ENCODE measurements at regions not wholly inside any gene's neighbourhood (a gene's known extent, or its start where the extent isn't known, plus 50 kb on each side); places are given as distances from the start of the nearest gene placed in this dataset.

DNA sequence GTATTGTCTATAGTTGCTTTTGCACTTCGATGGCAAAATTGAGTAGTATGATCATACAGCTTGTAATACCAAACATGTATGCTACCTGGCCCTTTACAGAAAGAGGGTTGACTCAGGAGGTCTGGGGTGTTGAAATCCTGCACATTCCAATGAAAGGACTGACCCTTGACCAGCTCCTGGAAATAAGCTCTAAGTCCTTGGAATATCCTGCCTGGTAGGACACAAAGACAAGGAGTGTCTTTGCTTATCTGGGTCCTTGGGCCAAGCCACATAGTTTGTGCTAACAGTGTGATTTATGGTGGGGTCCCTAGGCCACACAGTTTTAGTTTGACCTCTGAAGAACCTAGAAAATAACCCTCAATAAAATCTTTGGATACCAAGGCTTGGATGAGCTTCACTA, 89.3 kb upstream of the FTMT start:
- TF ChIP-seq POLR2A (IDR thresholded peaks at IDR 0.05): no peak
- TF ChIP-seq CTCF (IDR thresholded peaks at IDR 0.05): no peak
- TF ChIP-seq EP300 (IDR thresholded peaks at IDR 0.05): no peak
